Thoracic aorta (tissue), 2 donors: ENCODE measurements at regions not wholly inside any gene's neighbourhood (a gene's known extent, or its start where the extent isn't known, plus 50 kb on each side); places are given as distances from the start of the nearest gene placed in this dataset.

Experiments used
- ATAC-seq: fragments of 150-250 bp; one replicate; pipeline ENCODE4 v1.8.0; 2017; ENCODE audit warnings: low read depth; ENCODE audit not compliant: insufficient number of reproducible peaks, low FRiP score
- DNase-seq: peaks from one replicate; pipeline ENCODE4 v3.0.0-alpha.2; 2020; ENCODE audit warnings: low spot score
- H3K27ac ChIP-seq, 2 donors: fragments of 200-600 bp; sonication (generic); 1 replicate in 1 of 2; 2 replicates in 1 of 2; pipeline ENCODE4 v1.5.1; 2016; ENCODE audit warnings: mild to moderate bottlenecking in 2 of 2, moderate library complexity in 2 of 2
- H3K27me3 ChIP-seq: fragments of 200-600 bp; sonication (generic); replicated peaks from 2 replicates; pipeline ENCODE4 v1.6.0; 2016; ENCODE audit warnings: mild to moderate bottlenecking; ENCODE audit not compliant: insufficient read depth
- H3K36me3 ChIP-seq: fragments of 200-600 bp; sonication (generic); one replicate; pipeline ENCODE4 v1.5.1; 2016
- H3K4me1 ChIP-seq, 2 donors: fragments of 200-600 bp; sonication (generic); 1 replicate in 1 of 2; 2 replicates in 1 of 2; pipeline versions ENCODE4 v1.5.1 to v1.6.0; 2016; ENCODE audit warnings: low read depth in 2 of 2, mild to moderate bottlenecking in 1 of 2; ENCODE audit not compliant: control insufficient read depth in 1 of 2
- H3K4me3 ChIP-seq: fragments of 200-600 bp; sonication (generic); 2 replicates; pipeline ENCODE4 v1.5.1; 2016; ENCODE audit warnings: mild to moderate bottlenecking
- H3K9me3 ChIP-seq: fragments of 200-600 bp; sonication (generic); 2 replicates; pipeline ENCODE4 v1.5.1; 2016
- TF ChIP-seq, protein P1 (sequence below): fragments of 200-600 bp; sonication (generic); IDR thresholded peaks from one replicate; pipeline ENCODE4 v1.5.1; 2019; ENCODE audit warnings: antibody characterized with exemption

DNA sequence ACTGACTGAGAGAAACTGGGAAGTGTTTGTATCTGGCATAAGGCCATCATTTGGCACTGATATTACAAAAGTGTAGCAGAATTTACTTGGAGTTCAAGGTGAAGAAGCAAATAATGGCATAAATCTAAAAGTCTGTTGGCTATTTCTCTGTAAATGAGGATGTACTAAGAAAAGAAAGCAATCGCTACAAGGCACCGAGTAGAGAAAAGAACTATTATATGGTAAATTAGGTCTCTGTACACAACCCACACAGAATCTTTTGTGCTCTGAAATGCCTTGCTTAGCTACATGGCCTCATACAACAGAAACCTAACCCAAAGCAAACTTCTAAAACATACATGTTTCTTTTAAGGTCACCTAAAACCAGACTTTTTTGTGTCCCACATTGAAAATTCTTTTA is 290.1 kb upstream of the WWC1 start:
- DNase-seq = no peak

DNA sequence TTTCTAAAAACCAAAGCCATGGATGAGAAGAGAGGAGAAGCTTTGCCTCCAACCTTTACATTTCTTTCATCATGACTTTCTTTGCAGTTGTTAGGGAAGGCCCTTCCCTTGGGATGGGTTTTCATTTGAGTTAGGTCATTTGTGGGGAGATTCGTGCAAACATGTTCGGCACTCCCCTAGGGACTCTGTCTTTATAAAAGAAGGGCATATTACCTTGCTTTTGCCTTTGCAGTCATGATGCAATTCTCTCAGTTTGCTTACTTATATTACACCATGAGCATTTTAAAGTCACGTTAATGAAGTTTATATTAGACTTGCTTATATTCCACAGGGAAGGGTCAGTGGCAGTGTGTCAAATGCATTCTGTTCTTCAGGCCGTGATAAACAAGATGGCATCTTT is 289.3 kb upstream of the WWC1 start:
- no peak overlapping the region for H3K4me3 ChIP-seq
- H3K9me3 ChIP-seq = no peaks in the 10 kb centered on the region
- H3K27me3 ChIP-seq = no peaks in the 10 kb centered on the region
- H3K4me1 ChIP-seq = no peaks in the 10 kb centered on the region
- DNase-seq (no peak), ATAC-seq (no peak)
- no peaks in the 10 kb centered on the region for H3K36me3 ChIP-seq
- no peak overlapping the region for H3K27ac ChIP-seq
- TF ChIP-seq, protein P1, sequence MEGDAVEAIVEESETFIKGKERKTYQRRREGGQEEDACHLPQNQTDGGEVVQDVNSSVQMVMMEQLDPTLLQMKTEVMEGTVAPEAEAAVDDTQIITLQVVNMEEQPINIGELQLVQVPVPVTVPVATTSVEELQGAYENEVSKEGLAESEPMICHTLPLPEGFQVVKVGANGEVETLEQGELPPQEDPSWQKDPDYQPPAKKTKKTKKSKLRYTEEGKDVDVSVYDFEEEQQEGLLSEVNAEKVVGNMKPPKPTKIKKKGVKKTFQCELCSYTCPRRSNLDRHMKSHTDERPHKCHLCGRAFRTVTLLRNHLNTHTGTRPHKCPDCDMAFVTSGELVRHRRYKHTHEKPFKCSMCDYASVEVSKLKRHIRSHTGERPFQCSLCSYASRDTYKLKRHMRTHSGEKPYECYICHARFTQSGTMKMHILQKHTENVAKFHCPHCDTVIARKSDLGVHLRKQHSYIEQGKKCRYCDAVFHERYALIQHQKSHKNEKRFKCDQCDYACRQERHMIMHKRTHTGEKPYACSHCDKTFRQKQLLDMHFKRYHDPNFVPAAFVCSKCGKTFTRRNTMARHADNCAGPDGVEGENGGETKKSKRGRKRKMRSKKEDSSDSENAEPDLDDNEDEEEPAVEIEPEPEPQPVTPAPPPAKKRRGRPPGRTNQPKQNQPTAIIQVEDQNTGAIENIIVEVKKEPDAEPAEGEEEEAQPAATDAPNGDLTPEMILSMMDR = no peak

More for the DNA sequence above, 290.1 kb upstream of the WWC1 start:
- no peak for ATAC-seq
- Histone ChIP-seq H3K4me3 (no peak overlapping the region), H3K36me3 (no peaks in the 10 kb centered on the region), H3K4me1 (no peaks in the 10 kb centered on the region), H3K9me3 (no peaks in the 10 kb centered on the region), H3K27me3 (no peaks in the 10 kb centered on the region), H3K27ac (no peak overlapping the region)
- TF ChIP-seq, protein P1 = no peak

DNA sequence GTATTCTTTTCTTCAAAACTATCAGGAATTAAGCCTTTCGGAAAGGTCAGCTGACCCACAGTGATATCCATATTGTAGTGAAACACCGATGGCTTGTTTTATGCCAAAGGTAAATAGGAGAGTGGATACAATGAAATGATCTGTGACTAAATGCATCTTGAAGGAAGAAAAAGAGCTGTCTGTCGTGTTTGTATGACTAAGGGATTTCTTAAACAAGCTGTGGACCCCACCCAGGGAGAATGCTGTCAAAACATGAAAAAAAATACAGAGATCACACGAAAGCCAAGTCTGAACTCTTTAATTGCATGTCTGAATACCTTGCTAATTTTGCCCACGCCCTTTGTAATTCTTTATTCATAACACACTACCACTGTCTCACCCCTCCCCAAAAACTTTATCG is 286.4 kb upstream of the WWC1 start:
- ATAC-seq = no peak
- no peak overlapping the region for H3K4me3 ChIP-seq
- no peaks in the 10 kb centered on the region for H3K27me3 ChIP-seq
- H3K27ac ChIP-seq = no peak overlapping the region
- no peaks in the 10 kb centered on the region for H3K4me1 ChIP-seq
- no peaks in the 10 kb centered on the region for H3K9me3 ChIP-seq
- DNase-seq = no peak
- no peaks in the 10 kb centered on the region for H3K36me3 ChIP-seq
- TF ChIP-seq, protein P1 = no peak

DNA sequence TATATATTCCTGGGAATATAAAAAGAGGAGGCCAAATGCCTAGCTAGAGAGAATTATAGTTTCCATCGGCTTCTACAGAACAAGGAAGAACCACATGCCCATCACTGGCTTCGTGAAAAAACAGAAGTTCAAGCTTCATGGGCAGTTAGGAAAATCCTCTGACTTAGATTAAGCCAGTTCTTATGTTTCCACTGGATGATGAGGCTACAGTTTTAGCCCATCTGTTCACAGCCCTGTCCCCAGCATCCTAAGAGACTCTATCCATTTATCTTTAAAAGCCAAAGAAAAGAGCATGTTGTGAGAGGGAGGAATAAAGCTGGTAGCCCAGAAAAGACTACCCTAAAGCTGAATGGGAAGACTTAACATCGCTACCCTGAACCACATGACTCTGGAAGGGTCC is 285.5 kb upstream of the WWC1 start:
- TF ChIP-seq, protein P1 = no peak

DNA sequence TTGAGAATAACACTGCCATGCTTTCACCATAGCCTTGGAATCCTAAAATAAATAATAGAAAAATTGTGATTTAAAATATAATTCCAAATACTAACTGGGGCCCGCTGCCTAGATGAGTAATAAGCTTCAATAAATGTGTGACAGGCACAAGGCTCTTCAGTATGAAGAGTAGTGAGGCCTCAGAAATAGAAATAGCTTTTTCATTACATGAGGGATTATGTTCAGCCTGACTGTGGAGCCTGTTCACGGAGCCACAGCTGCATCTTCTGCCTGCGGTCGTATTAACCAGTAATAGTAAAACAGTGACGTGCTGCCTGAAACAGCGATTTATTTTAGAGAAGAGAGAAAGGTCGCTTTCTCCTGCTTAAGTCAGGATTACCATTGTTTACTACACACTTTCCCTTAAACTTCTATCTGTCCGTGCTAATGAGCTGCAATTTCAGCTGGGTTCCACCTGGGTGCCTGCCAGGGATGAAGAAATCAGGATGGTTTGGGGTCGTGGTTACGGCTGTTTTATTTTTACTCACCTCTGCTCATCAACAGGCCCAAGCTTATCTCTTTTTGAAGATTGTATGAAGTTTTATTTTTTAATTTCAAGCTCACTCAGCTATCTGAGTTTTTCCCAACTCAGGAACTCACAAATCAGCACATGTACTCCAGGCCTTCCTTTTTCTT is 284.9 kb upstream of the WWC1 start:
- H3K4me3 ChIP-seq = no peak overlapping the region
- H3K27ac ChIP-seq = no peak overlapping the region
- H3K4me1 ChIP-seq = no peaks in the 10 kb centered on the region
- no peaks in the 10 kb centered on the region for H3K9me3 ChIP-seq
- TF ChIP-seq, protein P1 = no peak
- no peak for DNase-seq
- no peaks in the 10 kb centered on the region for H3K36me3 ChIP-seq
- ATAC-seq = no peak
- no peaks in the 10 kb centered on the region for H3K27me3 ChIP-seq

More for the DNA sequence above, 285.5 kb upstream of the WWC1 start:
- Histone ChIP-seq H3K4me3 (no peak overlapping the region), H3K9me3 (no peaks in the 10 kb centered on the region), H3K4me1 (no peaks in the 10 kb centered on the region), H3K27ac (no peak overlapping the region), H3K36me3 (no peaks in the 10 kb centered on the region), H3K27me3 (no peaks in the 10 kb centered on the region)
- DNase-seq = no peak
- ATAC-seq = no peak
